B cell (primary cell): ENCODE measurements at regions not wholly inside any gene's neighbourhood (a gene's known extent, or its start where the extent isn't known, plus 50 kb on each side); places are given as distances from the start of the nearest gene placed in this dataset.

Source experiments
- ATAC-seq: fragments of 200-7000 bp; cut with Tn5 transposase; one replicate; pipeline ENCODE4 v1.10.0; 2021; ENCODE audit warnings: low read depth, mild to moderate bottlenecking, moderate number of reproducible peaks, moderate library complexity
- CTCF ChIA-PET: fragments of 350-600 bp; sonication (Branson Sonifier 250); formaldehyde crosslinking; loops from one replicate; lab custom pipeline; 2021; ENCODE audit warnings: antibody characterized with exemption, inconsistent platforms; lab: Charles Lee
- POLR2A ChIA-PET: fragments of 350-600 bp; sonication (Branson Sonifier 250); formaldehyde crosslinking; loops from one replicate; lab custom pipeline; 2021; ENCODE audit warnings: antibody characterized with exemption; lab: Charles Lee
- DNase-seq: peaks from one replicate; pipeline ENCODE4 v3.0.0; 2013
- H2AFZ ChIP-seq: 2 replicates; pipeline ENCODE4 v1.6.1; 2012; ENCODE audit warnings: mild to moderate bottlenecking, low read depth, low read length; ENCODE audit not compliant: insufficient read depth, poor library complexity, severe bottlenecking
- H3K27ac ChIP-seq, 2 donors: 1 replicate in 1 of 2; 2 replicates in 1 of 2; pipeline ENCODE4 v1.5.1; 2012 to 2013; ENCODE audit warnings: low read length in 2 of 2, mild to moderate bottlenecking in 2 of 2, moderate library complexity in 1 of 2
- H3K27me3 ChIP-seq, 4 experiments: fragments of 200-600 bp in 1 of 4; sonication (generic) in 1 of 4; replicated peaks in 1 of 4; 1 replicate in 2 of 4; 2 replicates in 2 of 4; pipeline versions ENCODE4 v1.6.1 to v1.7.0; 2013 to 2016; ENCODE audit warnings: low read length in 3 of 4, mild to moderate bottlenecking in 2 of 4, mixed read lengths in 1 of 4, moderate library complexity in 1 of 4; ENCODE audit not compliant: insufficient read depth in 4 of 4, control insufficient read depth in 3 of 4; ENCODE audit errors: control extremely low read depth in 1 of 4
- H3K36me3 ChIP-seq, 2 experiments: replicated peaks in 1 of 2; 1 replicate in 1 of 2; 2 replicates in 1 of 2; pipeline versions ENCODE4 v1.6.1 to v1.7.1; 2013; ENCODE audit warnings: low read length in 1 of 2; ENCODE audit not compliant: insufficient read depth in 2 of 2, control insufficient read depth in 1 of 2; ENCODE audit errors: control extremely low read depth in 1 of 2, extremely low read depth in 1 of 2
- H3K4me1 ChIP-seq, 2 donors: fragments of 200-600 bp in 1 of 2; sonication (generic) in 1 of 2; 1 replicate in 1 of 2; 2 replicates in 1 of 2; pipeline versions ENCODE4 v1.5.1 to v1.6.1; 2013 to 2017; ENCODE audit warnings: low read length in 2 of 2; ENCODE audit not compliant: control insufficient read depth in 2 of 2, insufficient read depth in 2 of 2
- H3K4me2 ChIP-seq: replicated peaks from 2 replicates; pipeline ENCODE3; 2012; ENCODE audit warnings: mild to moderate bottlenecking, low read depth, low read length; ENCODE audit not compliant: poor library complexity, severe bottlenecking
- H3K4me3 ChIP-seq, 5 experiments: fragments of 200-600 bp in 1 of 5; sonication (generic) in 1 of 5; 1 replicate in 3 of 5; 2 replicates in 2 of 5; pipeline versions ENCODE4 v1.5.1 to v1.7.0; 2011 to 2016; ENCODE audit warnings: low read length in 4 of 5, mild to moderate bottlenecking in 4 of 5, low read depth in 2 of 5, control low read depth in 1 of 5, moderate library complexity in 1 of 5; ENCODE audit not compliant: insufficient read depth in 1 of 5; ENCODE audit errors: control extremely low read depth in 1 of 5, extremely low read depth in 1 of 5
- H3K79me2 ChIP-seq: fragments of 200-600 bp; sonication (generic); one replicate; pipeline ENCODE4 v1.6.0; 2016; ENCODE audit warnings: low read length; ENCODE audit not compliant: control insufficient read depth, insufficient read depth
- H3K9ac ChIP-seq: fragments of 200-600 bp; sonication (generic); 2 replicates; pipeline ENCODE4 v1.6.1; 2017; ENCODE audit warnings: mild to moderate bottlenecking, low read length, moderate library complexity
- H3K9me3 ChIP-seq, 3 donors: one replicate each; pipeline versions ENCODE4 v1.6.1 to v1.7.1; 2013; ENCODE audit warnings: low read length in 2 of 3; ENCODE audit not compliant: control insufficient read depth in 2 of 3, insufficient read depth in 1 of 3; ENCODE audit errors: control extremely low read depth in 1 of 3
- H4K20me1 ChIP-seq: 2 replicates; pipeline ENCODE4 v1.6.0; 2012; ENCODE audit warnings: mild to moderate bottlenecking, low read length; ENCODE audit not compliant: insufficient read depth, control insufficient read depth, poor library complexity, severe bottlenecking
- H3K27ac Mint-ChIP-seq: one replicate; pipeline ENCODE4 v1.8.0; 2021; ENCODE audit warnings: mixed read lengths
- H3K27me3 Mint-ChIP-seq: one replicate; pipeline ENCODE4 v1.8.0; 2021; ENCODE audit warnings: mixed read lengths
- H3K4me1 Mint-ChIP-seq: one replicate; pipeline ENCODE4 v1.8.0; 2021; ENCODE audit warnings: mixed read lengths
- H3K4me3 Mint-ChIP-seq: one replicate; pipeline ENCODE4 v1.8.0; 2021; ENCODE audit warnings: mixed read lengths
- H3K9me3 Mint-ChIP-seq: one replicate; pipeline ENCODE4 v1.8.0; 2022; ENCODE audit warnings: mixed read lengths; ENCODE audit not compliant: insufficient read depth
- CTCF ChIP-seq: fragments of 200-600 bp; IDR thresholded peaks from one replicate; pipeline ENCODE4 v1.8.0; 2022; ENCODE audit warnings: antibody characterized with exemption, mild to moderate bottlenecking
- EZH2 ChIP-seq: IDR thresholded peaks from 2 replicates; pipeline ENCODE4 v1.6.1; 2012; ENCODE audit warnings: borderline replicate concordance, low read depth, mild to moderate bottlenecking, moderate library complexity, low read length; ENCODE audit not compliant: insufficient read depth, poor library complexity, severe bottlenecking
- WGBS: methylation state at CpG from one replicate; pipeline ENCODE4 v1.1.5; 2013; ENCODE audit warnings: missing lambda C conversion rate; ENCODE audit not compliant: insufficient coverage; 5-methylcytosine and 5-hydroxymethylcytosine counted together
- intact Hi-C: fragments of 100-400 bp; cut with micrococcal nuclease; formaldehyde crosslinking; loops from one replicate; pipeline ENCODE4 v1.10.0; 2022

DNA sequence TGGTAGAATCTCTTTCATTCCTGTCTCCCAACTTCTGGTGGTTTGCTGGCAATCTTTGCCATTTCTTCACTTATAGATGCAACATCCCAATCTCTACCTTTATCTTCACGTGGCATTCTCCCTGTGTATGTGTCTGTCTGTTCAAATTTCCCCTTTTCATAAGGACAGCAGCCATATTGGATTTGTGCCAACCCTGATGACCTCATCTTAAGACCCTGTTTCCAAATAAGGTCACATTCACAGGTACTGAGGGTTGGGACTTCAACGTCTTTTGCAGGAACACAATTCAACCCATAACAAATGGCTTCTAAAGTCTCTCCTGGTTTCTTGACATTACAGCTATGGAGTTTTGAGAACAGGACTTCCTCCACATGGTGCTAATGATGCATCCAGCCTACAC, 84.5 kb upstream of the OLIG2 start:
- Mint-ChIP-seq H3K4me3 (no peak overlapping the region), H3K4me1 (no peaks in the 10 kb centered on the region), H3K27me3 (peaks cover 27% of the 10 kb centered on the region), H3K27ac (no peak overlapping the region), H3K9me3 (no peaks in the 10 kb centered on the region)
- H3K4me2 ChIP-seq = no peak overlapping the region
- H3K79me2 ChIP-seq = no peaks in the 10 kb centered on the region
- intact Hi-C loops = no loop called here
- DNase-seq (no peak), ATAC-seq (no peak)
- H3K9ac ChIP-seq = no peak overlapping the region
- 100% methylated on average over 1 of the region's 2 CpGs for WGBS
- peaks cover 0 to 14% (median 2%) of the 10 kb centered on the region in 4 experiments for H3K27me3 ChIP-seq
- H4K20me1 ChIP-seq = no peaks in the 10 kb centered on the region
- no peak for TF ChIP-seq CTCF
- TF ChIP-seq EZH2 = no peak
- ChIA-PET CTCF (interaction anchor here (0.7 to 3.3 kb wide), 11 partner anchors 8 to 516 kb away, joined by 3 to 51 read pairs (median 5); no protein-coding TSS in a partner anchor), POLR2A (no interaction called here)
- no peak overlapping the region for H3K27ac ChIP-seq
- H3K9me3 ChIP-seq = peaks cover 0 to 4% (median 0%) of the 10 kb centered on the region in 3 donors
- H3K36me3 ChIP-seq = no peaks in the 10 kb centered on the region
- no peaks in the 10 kb centered on the region for H3K4me1 ChIP-seq
- no peak overlapping the region for H3K4me3 ChIP-seq
- no peak overlapping the region for H2AFZ ChIP-seq

DNA sequence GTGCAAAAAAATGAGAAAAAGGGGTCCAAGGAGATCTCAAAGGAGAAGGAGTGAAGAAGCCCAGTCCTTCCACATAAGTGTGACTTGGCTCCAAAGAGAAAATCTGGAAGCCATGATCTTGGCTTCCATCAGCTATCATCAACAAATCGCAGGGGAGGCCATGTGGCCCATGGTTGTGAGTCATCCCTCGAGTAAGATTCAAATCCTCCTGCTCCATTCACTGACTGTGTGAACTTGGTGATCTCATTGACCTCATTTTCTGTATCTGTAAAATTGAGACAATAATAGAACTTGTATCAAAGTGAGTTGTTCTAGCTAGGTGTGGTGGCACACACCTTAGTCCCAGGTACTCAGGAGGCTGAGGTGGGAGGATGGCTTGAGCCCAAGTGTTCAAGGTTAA, 79.1 kb upstream of the OLIG2 start:
- POLR2A ChIA-PET = no interaction called here
- Histone ChIP-seq H4K20me1 (no peaks in the 10 kb centered on the region), H3K36me3 (no peaks in the 10 kb centered on the region), H3K9me3 (peaks cover 0 to 2% (median 0%) of the 10 kb centered on the region in 3 donors), H3K4me2 (no peak overlapping the region), H2AFZ (no peak overlapping the region), H3K27ac (no peak overlapping the region), H3K4me1 (no peaks in the 10 kb centered on the region), H3K9ac (no peak overlapping the region), H3K79me2 (no peaks in the 10 kb centered on the region), H3K27me3 (peaks cover 0 to 7% (median under 1%) of the 10 kb centered on the region in 4 experiments), H3K4me3 (no peak overlapping the region)
- DNase-seq (no peak), ATAC-seq (no peak)
- CTCF ChIA-PET = interaction anchor here (0.7 to 1.0 kb wide), 2 partner anchors 249 to 659 kb away, joined by 3 read pairs; no protein-coding TSS in a partner anchor
- intact Hi-C loops = no loop called here
- Mint-ChIP-seq H3K27ac (no peak overlapping the region), H3K4me3 (no peak overlapping the region), H3K27me3 (peaks cover 30% of the 10 kb centered on the region), H3K4me1 (no peaks in the 10 kb centered on the region), H3K9me3 (no peaks in the 10 kb centered on the region)
- no peak for TF ChIP-seq CTCF
- no peak for TF ChIP-seq EZH2
- WGBS = 80% methylated on average over 1 of the region's 2 CpGs
